Neutrophil (primary cell): ENCODE measurements at regions not wholly inside any gene's neighbourhood (a gene's known extent, or its start where the extent isn't known, plus 50 kb on each side); places are given as distances from the start of the nearest gene placed in this dataset.
"Not testable (repeated sequence)": the region's sequence is repeated elsewhere in the genome, so short reads cannot be mapped to it uniquely, and the experiment has no call there.

ENCODE experiments used
- H3K27ac ChIP-seq: fragments of 200-600 bp; sonication (generic); 2 replicates; pipeline ENCODE4 v1.5.1; 2016; ENCODE audit warnings: mild to moderate bottlenecking, moderate library complexity
- H3K27me3 ChIP-seq: fragments of 200-600 bp; sonication (generic); 2 replicates; pipeline ENCODE4 v1.6.0; 2016; ENCODE audit warnings: mild to moderate bottlenecking
- H3K36me3 ChIP-seq: fragments of 200-600 bp; sonication (generic); 2 replicates; pipeline ENCODE4 v1.5.1; 2017
- H3K4me1 ChIP-seq, 2 experiments: fragments of 200-600 bp in 1 of 2; sonication (generic) in 1 of 2; 1 replicate in 1 of 2; 2 replicates in 1 of 2; pipeline versions ENCODE4 v1.5.1 to v1.6.1; 2013 to 2016; ENCODE audit warnings: low read depth in 1 of 2, low read length in 1 of 2, mild to moderate bottlenecking in 1 of 2, moderate library complexity in 1 of 2; ENCODE audit not compliant: control insufficient read depth in 1 of 2, insufficient read depth in 1 of 2
- H3K4me3 ChIP-seq, 2 experiments: fragments of 200-600 bp in 1 of 2; sonication (generic) in 1 of 2; 1 replicate in 1 of 2; 2 replicates in 1 of 2; pipeline ENCODE4 v1.5.1; 2013 to 2016; ENCODE audit warnings: low read depth in 1 of 2, low read length in 1 of 2, mild to moderate bottlenecking in 1 of 2, moderate library complexity in 1 of 2
- H3K9me3 ChIP-seq: fragments of 200-600 bp; sonication (generic); 2 replicates; pipeline ENCODE4 v1.5.1; 2016
- CTCF ChIP-seq: fragments of 200-600 bp; sonication (generic); IDR thresholded peaks from 2 replicates; pipeline ENCODE4 v1.5.1; 2016; ENCODE audit warnings: antibody characterized with exemption

GRCh38 chr15:38638126-38638525 is 73.5 kb upstream of the RASGRP1 start:
- no peaks in the 10 kb centered on the region for H3K4me1 ChIP-seq
- no peaks in the 10 kb centered on the region for H3K27me3 ChIP-seq
- H3K4me3 ChIP-seq = no peak overlapping the region
- no peaks in the 10 kb centered on the region for H3K9me3 ChIP-seq
- no peak overlapping the region for H3K27ac ChIP-seq
- no peak for TF ChIP-seq CTCF
- H3K36me3 ChIP-seq = no peaks in the 10 kb centered on the region

GRCh38 chr15:38638811-38639210 is 74.2 kb upstream of the RASGRP1 start:
- no peaks in the 10 kb centered on the region for H3K36me3 ChIP-seq

GRCh38 chr15:38642689-38643270 is 78.2 kb upstream of the RASGRP1 start:
- TF ChIP-seq CTCF = no peak
- H3K9me3 ChIP-seq = no peaks in the 10 kb centered on the region
- no peaks in the 10 kb centered on the region for H3K27me3 ChIP-seq
- H3K4me1 ChIP-seq = peaks cover 2% of the 10 kb centered on the region in 2 experiments
- H3K27ac ChIP-seq = no peak overlapping the region
- no peaks in the 10 kb centered on the region for H3K36me3 ChIP-seq
- H3K4me3 ChIP-seq = no peak overlapping the region

More at GRCh38 chr15:38638811-38639210, 74.2 kb upstream of the RASGRP1 start:
- no peaks in the 10 kb centered on the region for H3K9me3 ChIP-seq
- H3K27ac ChIP-seq = no peak overlapping the region
- no peak overlapping the region for H3K4me3 ChIP-seq
- no peaks in the 10 kb centered on the region for H3K27me3 ChIP-seq
- TF ChIP-seq CTCF = no peak
- no peaks in the 10 kb centered on the region for H3K4me1 ChIP-seq

- not testable (repeated sequence) for H3K27me3 ChIP-seq, H3K36me3 ChIP-seq, H3K9me3 ChIP-seq, H3K27ac ChIP-seq, H3K4me3 ChIP-seq
- H3K4me1 ChIP-seq = peaks cover 14% of the 10 kb centered on the region in 2 experiments
Measured at GRCh38 chr15:38644353-38644752, 79.7 kb upstream of the RASGRP1 start.

- Histone ChIP-seq H3K9me3 (no peaks in the 10 kb centered on the region), H3K27me3 (no peaks in the 10 kb centered on the region), H3K36me3 (no peaks in the 10 kb centered on the region), H3K27ac (no peak overlapping the region), H3K4me1 (peaks cover 26 to 29% of the 10 kb centered on the region in 2 experiments), H3K4me3 (no peak overlapping the region)
- TF ChIP-seq CTCF = no peak
Measured at GRCh38 chr15:38646716-38647115, 82.1 kb upstream of the RASGRP1 start.

- no peaks in the 10 kb centered on the region for H3K36me3 ChIP-seq
- no peaks in the 10 kb centered on the region for H3K27me3 ChIP-seq
- peaks cover 26 to 31% of the 10 kb centered on the region in 2 experiments for H3K4me1 ChIP-seq
- no peak overlapping the region for H3K4me3 ChIP-seq
- TF ChIP-seq CTCF = no peak
- no peak overlapping the region for H3K27ac ChIP-seq
- H3K9me3 ChIP-seq = no peaks in the 10 kb centered on the region
Measured at GRCh38 chr15:38647683-38648082, 83.1 kb upstream of the RASGRP1 start.
